GM12891 (cell line): ENCODE measurements at regions not wholly inside any gene's neighbourhood (a gene's known extent, or its start where the extent isn't known, plus 50 kb on each side); places are given as distances from the start of the nearest gene placed in this dataset.

Experiments
- PAX5 ChIP-seq: IDR thresholded peaks from 2 replicates; pipeline ENCODE4 v1.6.1; 2011; ENCODE audit warnings: low read length, moderate library complexity, mild to moderate bottlenecking; ENCODE audit not compliant: insufficient read depth, severe bottlenecking
- POLR2A ChIP-seq: IDR thresholded peaks from 2 replicates; pipeline ENCODE4 v1.6.1; 2011; ENCODE audit warnings: low read depth, low read length, control low read depth
- POLR2AphosphoS5 ChIP-seq: IDR thresholded peaks from 2 replicates; pipeline ENCODE4 v1.6.1; 2011; ENCODE audit warnings: low read depth, low read length, control low read depth
- SPI1 ChIP-seq: IDR thresholded peaks from 2 replicates; pipeline ENCODE4 v1.6.1; 2011; ENCODE audit warnings: low read depth, low read length, control low read depth
- TAF1 ChIP-seq: IDR thresholded peaks from 2 replicates; pipeline ENCODE4 v1.6.1; 2011; ENCODE audit warnings: low read depth, low read length, control low read depth

GRCh38 chr4:36870121-36870520, 374.4 kb upstream of the NWD2 start:
- no peak for TF ChIP-seq TAF1
- no peak for TF ChIP-seq POLR2A
- no peak for TF ChIP-seq SPI1
- TF ChIP-seq POLR2AphosphoS5 = no peak
- no peak for TF ChIP-seq PAX5
